Stimulated activated CD8-positive, alpha-beta memory T cell treated with anti-CD3 and anti-CD28 coated beads, Interleukin-4, amount 100 ng/mL, for 24 hours (primary cell): ENCODE measurements at regions not wholly inside any gene's neighbourhood (a gene's known extent, or its start where the extent isn't known, plus 50 kb on each side); places are given as distances from the start of the nearest gene placed in this dataset.
"Not testable (repeated sequence)": the region's sequence is repeated elsewhere in the genome, so short reads cannot be mapped to it uniquely, and the experiment has no call there.

Source experiments
- DNase-seq: peaks from one replicate; pipeline ENCODE4 v3.0.0-alpha.2; 2020; ENCODE audit warnings: low read depth

DNA sequence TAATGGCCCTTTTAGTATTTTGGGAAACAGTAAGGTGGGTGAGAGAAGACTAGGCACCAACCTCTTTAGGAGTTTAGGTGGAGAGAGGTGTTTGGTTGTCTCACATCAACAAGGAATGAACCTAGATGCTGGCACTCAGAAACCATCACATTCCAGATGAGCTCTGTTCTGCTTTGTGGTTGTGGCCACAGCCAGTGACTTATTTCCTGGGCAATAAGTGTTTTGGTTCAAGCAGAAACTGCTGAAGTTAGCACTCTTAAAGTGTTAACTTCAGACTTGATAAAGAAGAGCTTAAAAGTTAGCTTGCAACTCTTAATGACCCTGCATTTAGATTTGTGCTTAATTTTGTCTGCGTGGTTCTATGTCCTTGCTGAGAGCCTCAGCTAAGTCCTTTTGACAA is 929.2 kb downstream of the SLC4A3 start:
- no peak for DNase-seq

- no peak for DNase-seq
These were observed 932.8 kb downstream of the SLC4A3 start for GRCh38 chr2:220560192-220560591.

GRCh38 chr2:220562375-220563140 is 935.1 kb downstream of the SLC4A3 start:
- DNase-seq, result no peak

GRCh38 chr2:220568296-220568695 is 940.9 kb downstream of the SLC4A3 start:
- DNase-seq, result no peak

- no peak for DNase-seq
These were observed 941.9 kb downstream of the SLC4A3 start for GRCh38 chr2:220569112-220569897.

- DNase-seq, result no peak
These were observed 945.0 kb downstream of the SLC4A3 start for GRCh38 chr2:220572385-220572784.

- no peak for DNase-seq
These were observed 946.6 kb downstream of the SLC4A3 start for GRCh38 chr2:220574038-220574437.

DNA sequence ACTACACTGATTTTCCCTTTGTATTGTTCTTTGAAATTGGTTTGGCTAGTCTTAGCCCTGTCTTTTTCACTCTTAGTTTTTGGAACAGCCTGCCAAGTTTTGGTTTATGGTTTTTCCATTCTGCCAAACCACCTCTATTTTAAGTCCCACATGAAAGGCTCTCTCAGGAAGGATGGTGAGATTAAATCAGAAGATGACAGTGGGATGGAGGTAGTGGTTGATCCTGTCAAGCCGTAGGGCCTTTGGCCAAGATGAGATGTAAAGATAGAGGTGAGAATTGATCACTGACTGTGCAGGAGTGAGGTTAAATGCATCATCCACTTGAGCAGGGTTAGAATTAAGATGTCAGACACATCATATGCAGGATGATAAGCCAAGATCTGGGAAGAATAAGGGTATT is 948.5 kb downstream of the SLC4A3 start:
- DNase-seq, result no peak

- no peak for DNase-seq
These were observed 952.0 kb downstream of the SLC4A3 start for GRCh38 chr2:220579452-220579851.

DNA sequence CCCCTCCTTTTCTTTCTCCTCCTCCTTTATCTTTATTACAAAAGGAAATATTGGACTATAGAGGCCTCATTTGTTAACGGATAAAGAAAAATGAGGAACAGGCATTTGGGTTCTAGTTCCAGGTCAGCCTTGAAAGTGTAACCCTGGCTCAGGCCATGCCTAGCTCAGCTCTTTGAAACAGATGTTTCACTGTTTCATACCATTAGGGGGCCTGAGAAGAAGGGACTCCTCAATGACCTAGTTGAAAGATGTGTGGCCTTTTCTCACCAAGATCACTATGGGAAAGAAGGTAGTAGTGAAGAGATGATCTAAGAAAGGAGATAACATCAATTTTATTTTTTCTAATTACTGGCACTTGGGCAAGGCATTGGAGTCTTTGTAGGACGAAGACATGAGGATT is 952.7 kb downstream of the SLC4A3 start:
- DNase-seq, result no peak

- no peak for DNase-seq
These were observed 956.3 kb downstream of the SLC4A3 start for GRCh38 chr2:220583725-220584124.

DNA sequence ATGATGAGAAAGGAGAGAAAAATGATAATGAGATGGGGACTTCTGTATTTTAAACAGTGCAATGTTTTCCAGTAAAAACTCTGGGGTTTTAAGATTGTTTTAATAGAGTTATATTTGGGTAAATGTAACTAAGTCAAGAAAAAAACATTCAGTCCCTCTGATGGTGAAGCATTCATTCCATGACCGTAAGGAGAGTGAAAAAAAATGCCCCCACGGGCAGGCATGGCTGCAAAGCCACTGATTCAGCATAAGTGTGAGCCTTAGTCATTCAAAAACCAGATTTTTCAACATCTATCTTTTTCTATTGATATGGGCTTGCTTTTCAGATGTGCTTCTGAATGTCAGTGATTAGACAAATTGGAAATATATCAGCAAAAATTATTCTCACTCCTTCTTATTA is 957.8 kb downstream of the SLC4A3 start:
- DNase-seq, result no peak

- no peak for DNase-seq
These were observed 959.6 kb downstream of the SLC4A3 start for GRCh38 chr2:220586980-220587530.

- DNase-seq, result no peak
These were observed 960.7 kb downstream of the SLC4A3 start for GRCh38 chr2:220588148-220588547.

- DNase-seq, result no peak
These were observed 963.0 kb downstream of the SLC4A3 start for GRCh38 chr2:220590476-220590875.

GRCh38 chr2:220593526-220593925 is 966.1 kb downstream of the SLC4A3 start:
- no peak for DNase-seq

DNA sequence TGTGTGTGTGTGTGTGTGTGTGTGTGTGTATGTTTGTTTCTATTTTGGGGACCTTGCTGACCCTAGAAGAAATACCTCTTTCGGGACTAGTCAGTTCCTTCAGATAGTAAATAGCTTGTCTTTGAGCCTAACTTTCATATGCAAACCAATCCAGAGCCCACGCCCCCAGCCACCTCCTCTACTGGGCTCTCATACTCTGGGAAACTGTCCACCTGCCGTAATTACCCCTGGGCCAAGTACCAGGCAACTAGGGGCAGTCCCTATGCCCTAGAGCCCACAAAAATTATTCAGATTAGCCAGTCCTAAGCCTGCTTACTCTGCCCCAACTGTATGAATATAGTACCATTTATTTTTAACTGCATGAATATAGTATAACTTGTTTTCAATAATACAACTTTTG is 970.4 kb downstream of the EPHA4 start:
- DNase-seq, result no peak

DNA sequence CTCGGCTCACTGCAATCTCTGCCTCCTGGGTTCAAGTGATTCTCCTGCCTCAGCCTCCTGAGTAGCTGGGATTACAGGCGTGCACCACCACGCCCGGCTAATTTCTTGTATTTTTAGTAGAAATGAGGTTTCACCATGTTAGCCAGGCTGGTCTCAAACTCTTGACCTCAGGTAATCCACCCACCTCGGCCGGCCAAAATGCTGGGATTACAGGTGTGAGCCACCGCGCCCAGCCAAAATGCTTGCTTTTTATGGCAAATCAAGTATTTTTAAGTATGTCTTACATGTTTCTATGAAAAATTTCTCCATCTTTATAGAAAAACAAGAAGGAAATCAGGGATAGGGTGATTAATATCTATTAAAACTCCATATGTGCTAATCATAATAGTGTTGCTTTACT is 959.1 kb downstream of the EPHA4 start:
- not testable (repeated sequence) for DNase-seq

- DNase-seq, result no peak
These were observed 958.0 kb downstream of the EPHA4 start for GRCh38 chr2:220614064-220614463.

GRCh38 chr2:220619525-220620220 is 952.4 kb downstream of the EPHA4 start:
- DNase-seq, result no peak

DNA sequence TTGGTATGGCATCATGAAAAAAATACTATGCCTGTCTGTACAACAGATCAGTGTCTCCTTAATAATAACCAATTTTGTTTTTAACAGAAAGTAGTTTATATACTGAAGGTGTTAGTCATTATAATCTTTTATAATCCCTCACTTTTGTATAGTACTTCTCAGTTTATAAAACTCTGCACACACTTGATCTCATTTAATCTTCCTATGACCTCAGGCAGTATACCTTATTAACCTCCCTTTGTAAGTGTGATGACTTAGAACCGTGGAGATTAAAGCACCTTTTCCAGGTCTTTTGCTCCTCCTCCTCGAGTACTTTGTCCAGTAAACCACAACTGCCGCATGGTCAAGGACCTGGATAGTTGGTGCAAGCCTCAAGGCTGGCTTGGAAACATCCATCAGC is 945.5 kb downstream of the EPHA4 start:
- DNase-seq, result no peak

GRCh38 chr2:220628252-220628651 is 943.9 kb downstream of the EPHA4 start:
- DNase-seq, result no peak

GRCh38 chr2:220641137-220641536 is 931.0 kb downstream of the EPHA4 start:
- no peak for DNase-seq
